ENCODE measurements at regions not wholly inside any gene's neighbourhood (a gene's known extent, or its start where the extent isn't known, plus 50 kb on each side); places are given as distances from the start of the nearest gene placed in this dataset.

GRCh38 chr18:24940416-24940815 is 411.6 kb downstream of the ZNF521 start:
- no peaks in the 10 kb centered on the region for H3K4me1 ChIP-seq (ENCODE audit: insufficient read depth, low read length, poor library complexity, severe bottlenecking)
- no peaks in the 10 kb centered on the region for H3K9me3 ChIP-seq (ENCODE audit: low read length)
- H3K79me2 ChIP-seq (ENCODE audit: insufficient read depth, low read depth, low read length), result no peaks in the 10 kb centered on the region
- intact Hi-C loops (cut with micrococcal nuclease; ENCODE audit: unreplicated experiment), result no loop called here
- no TSS peak for BruUV-seq (replicated peaks)
- H3K27ac ChIP-seq (ENCODE audit: low read depth, low read length, poor library complexity, severe bottlenecking), result no peak overlapping the region
- ChIA-PET POLR2A (no interaction called here), CTCF (ENCODE audit: unreplicated experiment) (no interaction called here)
- H4K20me1 ChIP-seq (ENCODE audit: insufficient read depth, low read length), result no peaks in the 10 kb centered on the region
- H3K4me3 ChIP-seq (ENCODE audit: low read depth, low read length, poor library complexity, severe bottlenecking), result no peak overlapping the region
- no peak overlapping the region for H2AFZ ChIP-seq (ENCODE audit: low read length)
- no peaks in the 10 kb centered on the region for H3K9me2 ChIP-seq (ENCODE audit: insufficient read depth, low read length)
- H3K4me2 ChIP-seq (ENCODE audit: low read length), result no peak overlapping the region
- no peak for DNase-seq (ENCODE audit: low spot score)
- H3K36me3 ChIP-seq (ENCODE audit: insufficient read depth, low read length), result no peaks in the 10 kb centered on the region
- no peak for TF ChIP-seq EZH2phosphoT487 (IDR thresholded peaks at IDR 0.05; ENCODE audit: borderline replicate concordance, low read depth, low read length)

GRCh38 chr18:24941174-24941951 is 410.6 kb downstream of the ZNF521 start:
- no peaks in the 10 kb centered on the region for H3K4me1 ChIP-seq (ENCODE audit: insufficient read depth, low read length, poor library complexity, severe bottlenecking)
- H3K27ac ChIP-seq (ENCODE audit: low read depth, low read length, poor library complexity, severe bottlenecking), result no peak overlapping the region
- intact Hi-C loops (cut with micrococcal nuclease; ENCODE audit: unreplicated experiment), result no loop called here
- POLR2A ChIA-PET, result no interaction called here
- H2AFZ ChIP-seq (ENCODE audit: low read length), result no peak overlapping the region
- H3K4me2 ChIP-seq (ENCODE audit: low read length), result no peak overlapping the region
- no peak overlapping the region for H3K4me3 ChIP-seq (ENCODE audit: low read depth, low read length, poor library complexity, severe bottlenecking)
- DNase-seq (ENCODE audit: low spot score), result no peak
- no peaks in the 10 kb centered on the region for H3K79me2 ChIP-seq (ENCODE audit: insufficient read depth, low read depth, low read length)
- no peaks in the 10 kb centered on the region for H3K36me3 ChIP-seq (ENCODE audit: insufficient read depth, low read length)
- no peaks in the 10 kb centered on the region for H3K9me3 ChIP-seq (ENCODE audit: low read length)
- no peaks in the 10 kb centered on the region for H3K9me2 ChIP-seq (ENCODE audit: insufficient read depth, low read length)
- no peaks in the 10 kb centered on the region for H4K20me1 ChIP-seq (ENCODE audit: insufficient read depth, low read length)
- TF ChIP-seq EZH2phosphoT487 (IDR thresholded peaks at IDR 0.05; ENCODE audit: borderline replicate concordance, low read depth, low read length), result no peak
- TF ChIP-seq CTCF (conservative IDR thresholded peaks at IDR 0.05; ENCODE audit: low read length), result no peak
- CTCF ChIA-PET (ENCODE audit: unreplicated experiment), result no interaction called here
- BruUV-seq (replicated peaks), result no TSS peak

GRCh38 chr18:24942144-24942543 is 409.8 kb downstream of the ZNF521 start:
- ChIA-PET POLR2A (no interaction called here), CTCF (ENCODE audit: unreplicated experiment) (no interaction called here)
- Histone ChIP-seq H3K27ac (ENCODE audit: low read depth, low read length, poor library complexity, severe bottlenecking) (no peak overlapping the region), H3K79me2 (ENCODE audit: insufficient read depth, low read depth, low read length) (no peaks in the 10 kb centered on the region), H3K4me3 (ENCODE audit: low read depth, low read length, poor library complexity, severe bottlenecking) (no peak overlapping the region), H3K36me3 (ENCODE audit: insufficient read depth, low read length) (no peaks in the 10 kb centered on the region), H3K9me2 (ENCODE audit: insufficient read depth, low read length) (no peaks in the 10 kb centered on the region), H3K4me1 (ENCODE audit: insufficient read depth, low read length, poor library complexity, severe bottlenecking) (no peaks in the 10 kb centered on the region), H4K20me1 (ENCODE audit: insufficient read depth, low read length) (no peaks in the 10 kb centered on the region), H2AFZ (ENCODE audit: low read length) (no peak overlapping the region), H3K4me2 (ENCODE audit: low read length) (no peak overlapping the region), H3K9me3 (ENCODE audit: low read length) (no peaks in the 10 kb centered on the region)
- no peak for TF ChIP-seq EZH2phosphoT487 (IDR thresholded peaks at IDR 0.05; ENCODE audit: borderline replicate concordance, low read depth, low read length)
- no peak for TF ChIP-seq CTCF (conservative IDR thresholded peaks at IDR 0.05; ENCODE audit: low read length)
- no TSS peak for BruUV-seq (replicated peaks)
- intact Hi-C loops (cut with micrococcal nuclease; ENCODE audit: unreplicated experiment), result no loop called here
- no peak for DNase-seq (ENCODE audit: low spot score)

Data from OCI-LY7 (cell line).